Activated CD4-positive, alpha-beta memory T cell treated with anti-CD3 and anti-CD28 coated beads for 36 hours (primary cell): ENCODE measurements at regions not wholly inside any gene's neighbourhood (a gene's known extent, or its start where the extent isn't known, plus 50 kb on each side); places are given as distances from the start of the nearest gene placed in this dataset.

Source experiments
- CTCF ChIA-PET: fragments of 350-600 bp; sonication (Branson Sonifier 250); formaldehyde crosslinking; loops from one replicate; lab custom pipeline; 2021; ENCODE audit warnings: antibody characterized with exemption, inconsistent platforms; lab: Charles Lee
- POLR2A ChIA-PET: fragments of 350-600 bp; sonication (Branson Sonifier 250); formaldehyde crosslinking; loops from one replicate; lab custom pipeline; 2021; ENCODE audit warnings: antibody characterized with exemption; lab: Charles Lee
- DNase-seq: peaks from one replicate; pipeline ENCODE4 v3.0.0-alpha.2; 2020
- H3K27ac Mint-ChIP-seq: one replicate; pipeline ENCODE4 v1.8.0; 2021; ENCODE audit warnings: mixed read lengths
- H3K27me3 Mint-ChIP-seq: one replicate; pipeline ENCODE4 v1.8.0; 2021; ENCODE audit warnings: mixed read lengths
- H3K36me3 Mint-ChIP-seq: one replicate; pipeline ENCODE4 v1.8.0; 2021; ENCODE audit warnings: mixed read lengths
- H3K4me1 Mint-ChIP-seq: one replicate; pipeline ENCODE4 v1.8.0; 2021; ENCODE audit warnings: low read depth, mixed read lengths
- H3K4me3 Mint-ChIP-seq: one replicate; pipeline ENCODE4 v1.8.0; 2021; ENCODE audit warnings: mild to moderate bottlenecking, mixed read lengths
- H3K9me3 Mint-ChIP-seq: one replicate; pipeline ENCODE4 v1.8.0; 2021; ENCODE audit warnings: mixed read lengths
- intact Hi-C: fragments of 100-400 bp; cut with micrococcal nuclease; formaldehyde crosslinking; loops from one replicate; pipeline ENCODE4 v1.15.1; 2023

GRCh38 chr2:10978090-10978670 lies 66.4 kb downstream of the KCNF1 start:
- H3K36me3 Mint-ChIP-seq = no peaks in the 10 kb centered on the region
- no peaks in the 10 kb centered on the region for H3K9me3 Mint-ChIP-seq
- H3K4me1 Mint-ChIP-seq = peaks cover 4% of the 10 kb centered on the region
- H3K27me3 Mint-ChIP-seq = peaks cover 6% of the 10 kb centered on the region
- H3K4me3 Mint-ChIP-seq = no peak overlapping the region
- ChIA-PET POLR2A (no interaction called here), CTCF (no interaction called here)
- DNase-seq = no peak
- H3K27ac Mint-ChIP-seq = no peak overlapping the region
- intact Hi-C loops = no loop called here

GRCh38 chr2:10980071-10980470 lies 68.3 kb downstream of the KCNF1 start:
- Mint-ChIP-seq H3K4me1 (peaks cover 4% of the 10 kb centered on the region), H3K27ac (no peak overlapping the region), H3K36me3 (no peaks in the 10 kb centered on the region), H3K9me3 (no peaks in the 10 kb centered on the region), H3K27me3 (peaks cover 11% of the 10 kb centered on the region), H3K4me3 (no peak overlapping the region)
- no peak for DNase-seq
- POLR2A ChIA-PET = no interaction called here
- intact Hi-C loops = no loop called here
- CTCF ChIA-PET = interaction anchor here (1.1 kb wide), 1 partner anchor 145 kb away, joined by 3 read pairs; no protein-coding TSS in a partner anchor

- POLR2A ChIA-PET = no interaction called here
- Mint-ChIP-seq H3K4me3 (no peak overlapping the region), H3K27ac (no peak overlapping the region), H3K4me1 (peaks cover 4% of the 10 kb centered on the region), H3K9me3 (no peaks in the 10 kb centered on the region), H3K36me3 (no peaks in the 10 kb centered on the region), H3K27me3 (peaks cover 11% of the 10 kb centered on the region)
- CTCF ChIA-PET = interaction anchor here (1.1 kb wide), 1 partner anchor 145 kb away, joined by 3 read pairs; no protein-coding TSS in a partner anchor
- no peak for DNase-seq
- intact Hi-C loops = no loop called here
Observed at GRCh38 chr2:10980886-10981425, 69.2 kb downstream of the KCNF1 start.

- Mint-ChIP-seq H3K27ac (no peak overlapping the region), H3K36me3 (no peaks in the 10 kb centered on the region)
- CTCF ChIA-PET = no interaction called here
Observed at GRCh38 chr2:10981451-10981850, 69.7 kb downstream of the KCNF1 start.

GRCh38 chr2:10981941-10982431 lies 70.3 kb downstream of the KCNF1 start:
- intact Hi-C loops = no loop called here
- no peak overlapping the region for H3K4me3 Mint-ChIP-seq
- ChIA-PET CTCF (no interaction called here), POLR2A (no interaction called here)
- peaks cover 2% of the 10 kb centered on the region for H3K4me1 Mint-ChIP-seq
- H3K36me3 Mint-ChIP-seq = no peaks in the 10 kb centered on the region
- peaks cover 10% of the 10 kb centered on the region for H3K27me3 Mint-ChIP-seq
- DNase-seq = no peak
- no peaks in the 10 kb centered on the region for H3K9me3 Mint-ChIP-seq
- H3K27ac Mint-ChIP-seq = no peak overlapping the region

More at GRCh38 chr2:10981451-10981850, 69.7 kb downstream of the KCNF1 start:
- intact Hi-C loops = no loop called here
- Mint-ChIP-seq H3K4me1 (peaks cover 4% of the 10 kb centered on the region), H3K9me3 (no peaks in the 10 kb centered on the region), H3K27me3 (peaks cover 11% of the 10 kb centered on the region), H3K4me3 (no peak overlapping the region)
- POLR2A ChIA-PET = no interaction called here
- DNase-seq = no peak

- intact Hi-C loops = no loop called here
- H3K27ac Mint-ChIP-seq = no peak overlapping the region
- ChIA-PET CTCF (no interaction called here), POLR2A (no interaction called here)
- peaks cover 6% of the 10 kb centered on the region for H3K27me3 Mint-ChIP-seq
- H3K4me3 Mint-ChIP-seq = no peak overlapping the region
- DNase-seq = no peak
- H3K36me3 Mint-ChIP-seq = no peaks in the 10 kb centered on the region
- no peaks in the 10 kb centered on the region for H3K4me1 Mint-ChIP-seq
- no peaks in the 10 kb centered on the region for H3K9me3 Mint-ChIP-seq
Observed at GRCh38 chr2:10982931-10983701, 71.4 kb downstream of the KCNF1 start.

GRCh38 chr2:10983711-10984110 lies 72.0 kb downstream of the KCNF1 start:
- H3K27ac Mint-ChIP-seq = no peak overlapping the region
- ChIA-PET POLR2A (no interaction called here), CTCF (no interaction called here)
- peaks cover 6% of the 10 kb centered on the region for H3K27me3 Mint-ChIP-seq
- H3K4me1 Mint-ChIP-seq = no peaks in the 10 kb centered on the region
- no peak for DNase-seq
- H3K36me3 Mint-ChIP-seq = no peaks in the 10 kb centered on the region
- H3K4me3 Mint-ChIP-seq = no peak overlapping the region
- H3K9me3 Mint-ChIP-seq = no peaks in the 10 kb centered on the region
- intact Hi-C loops = no loop called here

- Mint-ChIP-seq H3K36me3 (no peaks in the 10 kb centered on the region), H3K4me3 (no peak overlapping the region), H3K27me3 (peaks cover 6% of the 10 kb centered on the region), H3K4me1 (no peaks in the 10 kb centered on the region), H3K9me3 (no peaks in the 10 kb centered on the region), H3K27ac (no peak overlapping the region)
- no peak for DNase-seq
- intact Hi-C loops = no loop called here
- POLR2A ChIA-PET = no interaction called here
- CTCF ChIA-PET = no interaction called here
Observed at GRCh38 chr2:10984418-10985135, 72.8 kb downstream of the KCNF1 start.

GRCh38 chr2:10985260-10985659 lies 73.5 kb downstream of the KCNF1 start:
- no peak for DNase-seq
- H3K36me3 Mint-ChIP-seq = no peaks in the 10 kb centered on the region
- ChIA-PET CTCF (no interaction called here), POLR2A (no interaction called here)
- H3K27ac Mint-ChIP-seq = no peak overlapping the region
- intact Hi-C loops = no loop called here
- no peak overlapping the region for H3K4me3 Mint-ChIP-seq
- H3K4me1 Mint-ChIP-seq = no peaks in the 10 kb centered on the region
- H3K27me3 Mint-ChIP-seq = peaks cover 6% of the 10 kb centered on the region
- no peaks in the 10 kb centered on the region for H3K9me3 Mint-ChIP-seq

GRCh38 chr2:10985901-10986535 lies 74.3 kb downstream of the KCNF1 start:
- Mint-ChIP-seq H3K27ac (no peak overlapping the region), H3K9me3 (no peaks in the 10 kb centered on the region), H3K36me3 (no peaks in the 10 kb centered on the region), H3K4me3 (no peak overlapping the region), H3K27me3 (peaks cover 6% of the 10 kb centered on the region), H3K4me1 (no peaks in the 10 kb centered on the region)
- ChIA-PET POLR2A (no interaction called here), CTCF (no interaction called here)
- DNase-seq = no peak
- intact Hi-C loops = no loop called here

GRCh38 chr2:10987439-10987838 lies 75.7 kb downstream of the KCNF1 start:
- DNase-seq = no peak
- intact Hi-C loops = no loop called here
- Mint-ChIP-seq H3K4me3 (no peak overlapping the region), H3K27ac (no peak overlapping the region), H3K9me3 (no peaks in the 10 kb centered on the region), H3K27me3 (peaks cover 6% of the 10 kb centered on the region), H3K4me1 (no peaks in the 10 kb centered on the region), H3K36me3 (no peaks in the 10 kb centered on the region)
- CTCF ChIA-PET = interaction anchor here (1.1 kb wide), 1 partner anchor 155 kb away, joined by 3 read pairs; no protein-coding TSS in a partner anchor
- POLR2A ChIA-PET = no interaction called here

GRCh38 chr2:10987861-10988260 lies 76.1 kb downstream of the KCNF1 start:
- intact Hi-C loops = no loop called here
- Mint-ChIP-seq H3K9me3 (no peaks in the 10 kb centered on the region), H3K36me3 (no peaks in the 10 kb centered on the region), H3K4me3 (no peak overlapping the region), H3K4me1 (no peaks in the 10 kb centered on the region), H3K27ac (no peak overlapping the region), H3K27me3 (peaks cover 6% of the 10 kb centered on the region)
- POLR2A ChIA-PET = no interaction called here
- CTCF ChIA-PET = no interaction called here
- no peak for DNase-seq
